HL-60 (cell line): ENCODE measurements at regions not wholly inside any gene's neighbourhood (a gene's known extent, or its start where the extent isn't known, plus 50 kb on each side); places are given as distances from the start of the nearest gene placed in this dataset.

ENCODE experiments used
- GABPA ChIP-seq: IDR thresholded peaks from 2 replicates; pipeline ENCODE4 v1.6.1; 2012; ENCODE audit warnings: low read depth
- TF ChIP-seq, protein P1 (sequence below): IDR thresholded peaks from one replicate; pipeline ENCODE4 v1.5.1; 2011; ENCODE audit warnings: low read length, control low read depth, inconsistent platforms; ENCODE audit not compliant: insufficient read depth

DNA sequence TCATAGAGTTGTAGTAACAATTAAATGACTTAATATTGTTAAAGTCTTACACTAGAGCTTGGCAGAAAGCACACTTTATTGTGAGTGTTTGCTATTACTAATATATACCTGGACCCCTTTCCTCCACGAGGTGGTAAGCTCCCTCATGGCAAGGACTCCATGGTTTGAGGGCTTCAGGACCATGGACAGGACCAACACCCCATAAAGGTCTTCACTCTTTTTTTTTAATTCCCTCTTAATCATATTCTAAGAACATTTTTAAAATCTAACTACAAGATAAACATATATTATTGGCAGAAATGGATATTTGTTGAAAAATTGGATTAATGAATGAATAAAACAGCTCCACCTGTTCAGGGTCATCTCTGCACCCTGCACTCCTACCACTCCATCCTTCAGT is 154.5 kb downstream of the CBLN1 start:
- TF ChIP-seq GABPA = no peak
- TF ChIP-seq, protein P1, sequence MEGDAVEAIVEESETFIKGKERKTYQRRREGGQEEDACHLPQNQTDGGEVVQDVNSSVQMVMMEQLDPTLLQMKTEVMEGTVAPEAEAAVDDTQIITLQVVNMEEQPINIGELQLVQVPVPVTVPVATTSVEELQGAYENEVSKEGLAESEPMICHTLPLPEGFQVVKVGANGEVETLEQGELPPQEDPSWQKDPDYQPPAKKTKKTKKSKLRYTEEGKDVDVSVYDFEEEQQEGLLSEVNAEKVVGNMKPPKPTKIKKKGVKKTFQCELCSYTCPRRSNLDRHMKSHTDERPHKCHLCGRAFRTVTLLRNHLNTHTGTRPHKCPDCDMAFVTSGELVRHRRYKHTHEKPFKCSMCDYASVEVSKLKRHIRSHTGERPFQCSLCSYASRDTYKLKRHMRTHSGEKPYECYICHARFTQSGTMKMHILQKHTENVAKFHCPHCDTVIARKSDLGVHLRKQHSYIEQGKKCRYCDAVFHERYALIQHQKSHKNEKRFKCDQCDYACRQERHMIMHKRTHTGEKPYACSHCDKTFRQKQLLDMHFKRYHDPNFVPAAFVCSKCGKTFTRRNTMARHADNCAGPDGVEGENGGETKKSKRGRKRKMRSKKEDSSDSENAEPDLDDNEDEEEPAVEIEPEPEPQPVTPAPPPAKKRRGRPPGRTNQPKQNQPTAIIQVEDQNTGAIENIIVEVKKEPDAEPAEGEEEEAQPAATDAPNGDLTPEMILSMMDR = no peak
